Activated CD4-positive, CD25-positive, alpha-beta regulatory T cell treated with anti-CD3 and anti-CD28 coated beads, Interleukin-2, amount 50 U/mL, for 24 hours (primary cell): ENCODE measurements at regions not wholly inside any gene's neighbourhood (a gene's known extent, or its start where the extent isn't known, plus 50 kb on each side); places are given as distances from the start of the nearest gene placed in this dataset.

Source experiments
- ATAC-seq, 2 donors: fragments of 150-1000 bp; cut with Tn5 transposase; one replicate each; pipeline ENCODE4 v1.10.0; 2021; ENCODE audit warnings: mild to moderate bottlenecking in 1 of 2, moderate library complexity in 1 of 2

GRCh38 chr3:111359261-111360030 lies 182.6 kb upstream of the CD96 start:
- no peak for ATAC-seq

GRCh38 chr3:111362381-111363009 lies 179.5 kb upstream of the CD96 start:
- ATAC-seq, result no peak

GRCh38 chr3:111366515-111366914 lies 175.5 kb upstream of the CD96 start:
- no peak for ATAC-seq

- no peak for ATAC-seq
These were observed 173.9 kb upstream of the CD96 start for GRCh38 chr3:111368056-111368455.

- no peak for ATAC-seq
These were observed 172.0 kb upstream of the CD96 start for GRCh38 chr3:111369958-111370357.

GRCh38 chr3:111373239-111373638 lies 168.8 kb upstream of the CD96 start:
- no peak for ATAC-seq

GRCh38 chr3:111373861-111374260 lies 168.1 kb upstream of the CD96 start:
- ATAC-seq, result no peak

DNA sequence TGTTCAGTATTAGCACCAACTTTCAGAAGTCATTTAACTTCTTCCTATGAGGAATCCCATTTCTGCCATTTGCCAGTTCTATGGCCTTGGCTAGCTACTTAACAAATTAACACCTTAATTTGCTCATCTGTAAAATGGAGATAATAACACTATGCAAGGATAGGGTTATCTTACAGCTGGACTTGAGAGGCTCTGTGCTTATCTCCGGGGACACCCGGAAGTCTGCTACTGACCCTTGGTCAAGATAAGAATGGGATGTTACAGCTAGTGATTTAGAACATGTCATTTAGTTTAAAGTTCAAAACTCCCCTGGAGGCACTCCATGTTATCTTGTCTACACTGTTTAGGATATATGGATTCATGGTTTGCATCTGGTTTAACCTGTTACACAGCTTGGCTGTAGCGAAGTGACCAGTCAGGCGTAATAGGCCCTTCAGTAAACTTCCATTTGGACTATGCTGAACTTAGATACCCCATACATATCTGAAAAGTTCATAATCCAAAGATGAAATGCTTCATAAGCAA lies 156.0 kb upstream of the CD96 start:
- no peak for ATAC-seq

GRCh38 chr3:111392894-111393398 lies 149.1 kb upstream of the CD96 start:
- ATAC-seq, result peak; percentile 94 to 97

DNA sequence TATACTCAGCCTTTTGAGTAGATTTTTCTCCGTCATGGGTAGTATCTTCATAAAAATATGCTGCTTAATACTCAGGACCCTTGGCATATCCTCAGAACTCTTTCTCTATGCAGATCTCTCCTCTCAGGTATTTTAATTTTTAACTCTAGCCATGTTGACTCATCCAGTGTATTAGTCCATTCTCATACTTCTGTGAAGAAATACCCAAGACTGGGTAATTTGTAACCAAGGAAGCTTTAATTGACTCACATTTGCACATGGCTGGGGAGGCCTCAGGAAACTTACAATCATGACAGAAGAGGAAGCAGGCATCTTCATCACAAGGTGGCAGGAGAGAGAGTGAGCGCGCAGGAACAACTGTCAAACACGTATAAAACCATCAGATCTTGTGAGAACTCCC lies 129.3 kb upstream of the CD96 start:
- ATAC-seq, result peak; percentile 25 to 41

DNA sequence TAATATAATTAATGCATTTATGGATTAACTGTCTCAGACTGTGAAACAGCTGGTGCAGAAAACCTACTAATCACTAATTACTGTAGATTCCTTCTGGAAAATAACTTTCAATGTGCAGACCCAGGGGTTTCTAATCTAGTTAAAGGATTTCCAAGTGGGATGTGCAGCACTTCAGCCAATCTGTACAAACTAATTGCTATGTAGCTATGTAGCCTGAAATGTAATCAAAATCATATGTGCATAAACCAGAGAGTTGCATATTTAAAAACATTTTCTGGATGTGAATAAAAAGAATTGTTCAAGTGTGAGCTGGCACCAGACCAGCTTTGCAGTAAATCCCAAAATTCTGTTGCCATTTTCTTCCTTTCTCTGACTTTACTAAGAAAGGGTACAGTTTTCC lies 127.5 kb upstream of the CD96 start:
- ATAC-seq, result no peak

DNA sequence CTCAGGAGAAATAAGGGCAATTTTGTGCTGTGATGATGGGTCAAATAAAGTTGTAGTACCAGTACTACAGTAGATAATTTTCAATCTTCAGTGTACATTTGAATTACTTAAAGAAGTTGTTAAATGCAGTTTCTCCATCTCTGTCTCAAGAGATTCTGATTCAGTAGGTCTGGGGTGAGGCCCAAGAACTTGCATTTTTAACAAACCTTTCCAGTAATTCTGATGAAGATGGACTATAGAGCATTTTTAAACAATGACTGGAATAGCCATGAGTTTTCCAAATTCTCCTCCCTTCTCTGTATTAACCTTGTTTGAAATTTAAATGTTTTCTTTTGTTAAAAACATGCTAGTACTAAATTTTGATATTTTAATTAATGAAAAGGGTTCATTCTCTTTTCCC lies 127.0 kb upstream of the CD96 start:
- no peak for ATAC-seq

DNA sequence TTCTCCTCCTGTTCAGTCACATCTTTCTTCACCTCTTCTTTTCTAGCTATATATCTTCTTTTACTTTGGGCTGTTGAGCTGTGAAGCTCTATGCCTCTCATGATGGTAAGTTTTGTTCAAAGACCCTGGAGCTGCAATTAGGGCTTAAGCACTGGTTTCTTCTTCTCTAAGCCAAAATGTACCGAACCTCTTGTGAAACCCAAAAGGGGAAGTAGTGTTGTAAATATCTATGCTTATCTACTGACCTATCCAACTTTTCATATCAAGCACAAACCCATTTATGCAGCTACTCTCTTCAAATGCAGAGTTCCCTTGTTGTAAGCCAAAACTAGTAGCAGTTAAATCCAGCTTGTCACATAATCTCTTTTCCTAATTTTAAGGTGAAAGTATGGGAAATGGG lies 123.6 kb upstream of the CD96 start:
- ATAC-seq, result no peak

DNA sequence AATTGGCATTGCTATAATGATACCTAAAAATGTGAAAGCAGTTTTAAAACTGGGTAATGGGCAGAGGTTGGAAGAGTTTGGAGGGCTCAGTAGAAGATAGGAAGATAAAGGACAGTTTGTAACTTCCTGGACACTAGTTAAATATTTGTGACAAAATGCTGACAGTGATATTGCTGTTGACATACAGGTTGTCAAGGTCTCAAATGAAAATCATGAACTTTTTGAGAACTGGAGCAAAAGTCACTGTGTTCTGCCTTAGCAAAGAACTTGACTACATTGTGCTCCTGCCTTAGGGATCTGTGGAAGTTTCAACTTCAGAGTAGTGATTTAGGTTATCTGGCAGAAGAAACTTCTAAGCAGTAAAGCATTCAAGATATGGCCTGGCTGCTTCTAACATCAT lies 113.7 kb upstream of the CD96 start:
- no peak for ATAC-seq

GRCh38 chr3:111434941-111435622 lies 106.9 kb upstream of the CD96 start:
- no peak for ATAC-seq

GRCh38 chr3:111438283-111438682 lies 103.7 kb upstream of the CD96 start:
- no peak for ATAC-seq

DNA sequence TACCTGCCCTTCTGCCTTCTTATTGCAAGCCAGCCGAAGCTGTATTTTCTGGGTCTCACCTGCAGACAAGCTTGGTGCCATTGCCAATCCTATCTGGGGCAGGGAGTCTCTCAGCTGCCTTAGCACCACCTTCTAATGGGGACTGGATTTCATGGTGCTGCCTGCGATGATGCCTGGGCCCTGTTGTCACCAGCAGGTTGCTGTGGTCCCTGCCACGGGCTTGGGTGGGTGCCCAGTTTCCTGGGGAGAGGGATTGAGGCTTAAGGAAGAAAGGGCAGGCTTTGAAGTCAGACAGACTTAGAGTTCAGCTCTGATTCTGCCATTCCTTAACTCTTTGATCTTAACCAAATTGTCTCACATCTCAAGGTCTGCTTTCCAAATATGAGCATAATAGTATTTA lies 87.4 kb upstream of the CD96 start:
- no peak for ATAC-seq

DNA sequence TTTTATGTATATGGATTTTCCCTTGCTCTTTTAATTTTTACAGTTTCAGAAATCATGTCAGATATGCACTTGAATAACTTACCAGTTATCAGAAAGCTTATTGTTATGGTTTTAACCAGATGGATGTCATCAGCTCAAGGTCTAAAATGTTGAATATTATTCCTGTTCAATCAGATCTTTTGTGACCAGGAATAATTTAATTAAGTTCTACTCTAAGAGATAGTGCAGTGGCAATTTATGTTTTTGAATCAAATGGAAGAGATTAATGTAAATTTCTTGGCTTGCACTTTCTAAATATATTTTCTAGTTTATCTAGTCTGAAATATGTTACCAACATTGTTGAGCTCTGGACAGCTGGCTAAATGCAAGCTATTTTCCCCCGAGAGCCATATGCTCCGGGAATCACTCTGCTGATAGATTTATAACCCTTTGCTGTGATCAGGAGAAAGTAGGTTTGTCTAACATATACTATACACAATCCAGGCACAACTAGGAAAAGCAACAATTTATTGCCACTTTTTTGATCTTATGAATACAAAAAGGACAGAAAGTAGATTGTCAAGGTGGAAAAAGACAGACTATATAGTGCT lies 76.8 kb upstream of the CD96 start:
- no peak for ATAC-seq

GRCh38 chr3:111470032-111470431 lies 72.0 kb upstream of the CD96 start:
- no peak for ATAC-seq

- ATAC-seq, result no peak
These were observed 70.2 kb upstream of the CD96 start for GRCh38 chr3:111471831-111472230.

DNA sequence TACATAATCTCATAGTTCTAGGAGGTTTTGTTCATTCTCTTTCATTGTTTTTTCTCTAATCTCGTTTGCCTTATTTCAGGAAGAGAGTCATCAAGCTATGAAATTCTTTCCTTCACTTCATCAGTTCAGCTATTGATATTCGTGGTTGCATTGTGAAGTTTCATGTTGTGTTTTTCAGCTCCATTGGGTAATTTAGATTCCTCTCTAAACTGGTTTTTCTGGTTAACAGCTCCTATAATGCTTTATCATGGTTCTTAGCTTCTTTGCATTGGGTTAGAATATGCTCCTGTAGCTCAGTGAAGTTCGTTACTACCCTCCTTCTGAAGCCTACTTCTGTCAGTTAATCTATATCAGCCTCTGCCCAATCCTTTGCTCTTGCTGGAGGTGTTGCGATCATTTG lies 69.4 kb upstream of the CD96 start:
- no peak for ATAC-seq

GRCh38 chr3:111473550-111473949 lies 68.4 kb upstream of the CD96 start:
- no peak for ATAC-seq

GRCh38 chr3:111476701-111477100 lies 65.3 kb upstream of the CD96 start:
- ATAC-seq, result no peak
